ENCODE measurements at regions not wholly inside any gene's neighbourhood (a gene's known extent, or its start where the extent isn't known, plus 50 kb on each side); places are given as distances from the start of the nearest gene placed in this dataset.

DNA sequence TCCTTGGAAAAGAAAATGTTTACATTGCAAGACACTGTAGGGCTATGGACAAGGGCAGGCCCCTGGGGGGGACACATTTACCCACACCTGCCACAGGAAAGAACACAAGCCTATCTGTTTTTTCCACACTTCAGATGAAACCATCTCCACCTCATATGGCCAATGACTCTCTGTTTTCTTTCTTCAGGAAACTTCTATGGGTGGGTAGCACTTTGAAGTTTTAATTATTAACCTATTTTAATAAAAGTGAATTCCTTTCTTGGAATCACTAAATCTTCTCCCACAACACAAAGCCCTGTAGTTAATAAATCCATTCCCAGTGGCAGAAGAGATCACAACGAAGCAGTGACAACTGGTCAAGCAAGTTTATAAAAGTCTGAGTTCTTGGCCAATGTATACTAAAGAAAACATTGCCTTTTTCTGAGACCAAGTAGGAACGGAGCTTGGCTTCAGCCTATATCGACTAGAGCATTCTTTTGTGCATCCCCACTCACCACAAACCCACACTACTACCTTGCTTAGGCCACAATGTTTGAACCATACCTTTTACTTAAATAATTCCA lies 125.1 kb upstream of the CARMIL1 start:
- no peaks in the 10 kb centered on the region for H4K20me1 ChIP-seq (ENCODE audit: control insufficient read depth, insufficient read depth)
- ATAC-seq = no peak
- CTCF ChIA-PET = no interaction called here
- no peak for DNase-seq (ENCODE audit: low read depth, low spot score)
- no peaks in the 10 kb centered on the region for H3K36me3 ChIP-seq (ENCODE audit: control insufficient read depth in 2 of 2, insufficient read depth in 2 of 2, low read length in 1 of 2)
- H3K27ac ChIP-seq (ENCODE audit: control insufficient read depth, insufficient read depth) = no peak overlapping the region
- POLR2A ChIA-PET = no interaction called here
- RAD21 ChIA-PET (ENCODE audit: unreplicated experiment) = no interaction called here
- SMC1A ChIA-PET (ENCODE audit: uncharacterized antibody, unreplicated experiment) = interaction anchor here (1.2 kb wide), 1 partner anchor 45 kb away, joined by 3 read pairs; no protein-coding TSS in a partner anchor
- intact Hi-C loops (cut with micrococcal nuclease; ENCODE audit: unreplicated experiment) (no loop called here), in situ Hi-C loops (cut with MboI) (no loop called here)
- H3K9ac ChIP-seq (ENCODE audit: control insufficient read depth, insufficient read depth, low read length) = no peak overlapping the region
- H3K9me3 ChIP-seq (replicated peaks; ENCODE audit: control insufficient read depth, insufficient read depth, low read length) = no peaks in the 10 kb centered on the region; the same call in 1 of the 3 replicates
- no peaks in the 10 kb centered on the region for H3K79me2 ChIP-seq (ENCODE audit: control insufficient read depth, insufficient read depth, low read length)
- 60% methylated on average over 3 of the region's 3 CpGs for WGBS (ENCODE audit: insufficient coverage, insufficient replicate concordance, low lambda C conversion rate, missing lambda C conversion rate)
- no peak overlapping the region for H2AFZ ChIP-seq (ENCODE audit: control insufficient read depth, low read depth, low read length)
- H3K27me3 ChIP-seq (replicated peaks in 1 of 2; ENCODE audit: control insufficient read depth in 2 of 2, insufficient read depth in 2 of 2, low read length in 1 of 2) = no peaks in the 10 kb centered on the region
- no peak for TF ChIP-seq SMAD5 (IDR thresholded peaks at IDR 0.05; ENCODE audit: low read depth)
- TF ChIP-seq POLR2A (IDR thresholded peaks at IDR 0.05; ENCODE audit: low read depth, low read length) = no peak
- TF ChIP-seq, protein P1, sequence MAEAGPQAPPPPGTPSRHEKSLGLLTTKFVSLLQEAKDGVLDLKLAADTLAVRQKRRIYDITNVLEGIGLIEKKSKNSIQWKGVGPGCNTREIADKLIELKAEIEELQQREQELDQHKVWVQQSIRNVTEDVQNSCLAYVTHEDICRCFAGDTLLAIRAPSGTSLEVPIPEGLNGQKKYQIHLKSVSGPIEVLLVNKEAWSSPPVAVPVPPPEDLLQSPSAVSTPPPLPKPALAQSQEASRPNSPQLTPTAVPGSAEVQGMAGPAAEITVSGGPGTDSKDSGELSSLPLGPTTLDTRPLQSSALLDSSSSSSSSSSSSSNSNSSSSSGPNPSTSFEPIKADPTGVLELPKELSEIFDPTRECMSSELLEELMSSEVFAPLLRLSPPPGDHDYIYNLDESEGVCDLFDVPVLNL (IDR thresholded peaks at IDR 0.05; ENCODE audit: low read depth, low read length) = no peak
- no peak for TF ChIP-seq SMC3 (IDR thresholded peaks at IDR 0.05; ENCODE audit: borderline replicate concordance, low read length)
- no peak for TF ChIP-seq FOS (IDR thresholded peaks at IDR 0.05; ENCODE audit: borderline replicate concordance, extremely low read depth, insufficient read length)
- no peak for FAIRE-seq
- H3K4me2 ChIP-seq (ENCODE audit: control insufficient read depth, insufficient read depth) = no peak overlapping the region
- H3K4me3 ChIP-seq = no peak overlapping the region
- BruUV-seq (replicated peaks) = no TSS peak
- H3K4me1 ChIP-seq (ENCODE audit: control insufficient read depth, insufficient read depth, low read length) = peaks cover 3% of the 10 kb centered on the region; the same call in 1 of the 2 replicates

DNA sequence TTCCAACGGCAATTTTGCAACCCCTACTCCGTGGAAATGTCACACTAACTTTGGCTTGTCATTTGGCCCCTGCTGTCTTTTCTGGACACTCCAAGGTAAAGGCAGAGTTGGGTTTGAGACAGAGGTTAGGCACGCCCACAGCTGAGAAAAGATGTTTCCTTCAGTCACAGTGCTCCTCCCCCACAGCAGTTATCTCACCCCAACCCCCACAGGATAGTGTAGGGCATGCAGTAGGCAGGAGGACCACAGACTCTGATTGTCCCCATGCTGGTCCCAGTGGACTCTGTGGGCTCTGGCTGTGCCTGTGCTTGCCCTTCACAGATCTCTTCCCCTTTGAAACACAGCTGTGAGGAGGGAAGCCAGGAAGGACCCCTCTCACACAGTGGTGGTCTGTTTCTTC lies 124.0 kb upstream of the CARMIL1 start:
- H3K4me1 ChIP-seq (ENCODE audit: control insufficient read depth, insufficient read depth, low read length) = peaks cover 3% of the 10 kb centered on the region; the same call in 1 of the 2 replicates
- no TSS peak for BruUV-seq (replicated peaks)
- H3K79me2 ChIP-seq (ENCODE audit: control insufficient read depth, insufficient read depth, low read length) = no peaks in the 10 kb centered on the region
- POLR2A ChIA-PET = no interaction called here
- no peaks in the 10 kb centered on the region; the same call in 1 of the 3 replicates for H3K9me3 ChIP-seq (replicated peaks; ENCODE audit: control insufficient read depth, insufficient read depth, low read length)
- no peak overlapping the region for H3K4me2 ChIP-seq (ENCODE audit: control insufficient read depth, insufficient read depth)
- H4K20me1 ChIP-seq (ENCODE audit: control insufficient read depth, insufficient read depth) = no peaks in the 10 kb centered on the region
- ATAC-seq = no peak; the same call in 2 of the 3 replicates
- no peaks in the 10 kb centered on the region for H3K27me3 ChIP-seq (replicated peaks in 1 of 2; ENCODE audit: control insufficient read depth in 2 of 2, insufficient read depth in 2 of 2, low read length in 1 of 2)
- H3K4me3 ChIP-seq = no peak overlapping the region
- no peaks in the 10 kb centered on the region for H3K36me3 ChIP-seq (ENCODE audit: control insufficient read depth in 2 of 2, insufficient read depth in 2 of 2, low read length in 1 of 2)
- H3K27ac ChIP-seq (ENCODE audit: control insufficient read depth, insufficient read depth) = no peak overlapping the region
- CTCF ChIA-PET = interaction anchor here (1.2 kb wide), 1 partner anchor 69 kb away, joined by 3 read pairs; no protein-coding TSS in a partner anchor
- intact Hi-C loops (cut with micrococcal nuclease; ENCODE audit: unreplicated experiment) = no loop called here
- TF ChIP-seq RFX5 (IDR thresholded peaks at IDR 0.05; ENCODE audit: low read depth, low read length) (no peak), TARDBP (IDR thresholded peaks at IDR 0.05; ENCODE audit: borderline replicate concordance) (no peak), PAX8 (IDR thresholded peaks at IDR 0.05) (no peak)
- TF ChIP-seq, protein P2, sequence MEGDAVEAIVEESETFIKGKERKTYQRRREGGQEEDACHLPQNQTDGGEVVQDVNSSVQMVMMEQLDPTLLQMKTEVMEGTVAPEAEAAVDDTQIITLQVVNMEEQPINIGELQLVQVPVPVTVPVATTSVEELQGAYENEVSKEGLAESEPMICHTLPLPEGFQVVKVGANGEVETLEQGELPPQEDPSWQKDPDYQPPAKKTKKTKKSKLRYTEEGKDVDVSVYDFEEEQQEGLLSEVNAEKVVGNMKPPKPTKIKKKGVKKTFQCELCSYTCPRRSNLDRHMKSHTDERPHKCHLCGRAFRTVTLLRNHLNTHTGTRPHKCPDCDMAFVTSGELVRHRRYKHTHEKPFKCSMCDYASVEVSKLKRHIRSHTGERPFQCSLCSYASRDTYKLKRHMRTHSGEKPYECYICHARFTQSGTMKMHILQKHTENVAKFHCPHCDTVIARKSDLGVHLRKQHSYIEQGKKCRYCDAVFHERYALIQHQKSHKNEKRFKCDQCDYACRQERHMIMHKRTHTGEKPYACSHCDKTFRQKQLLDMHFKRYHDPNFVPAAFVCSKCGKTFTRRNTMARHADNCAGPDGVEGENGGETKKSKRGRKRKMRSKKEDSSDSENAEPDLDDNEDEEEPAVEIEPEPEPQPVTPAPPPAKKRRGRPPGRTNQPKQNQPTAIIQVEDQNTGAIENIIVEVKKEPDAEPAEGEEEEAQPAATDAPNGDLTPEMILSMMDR (IDR thresholded peaks at IDR 0.05 in 2 of 3, conservative IDR thresholded peaks at IDR 0.05 in 1 of 3; ENCODE audit: control insufficient read depth in 2 of 3, extremely low read depth in 1 of 3, insufficient read depth in 1 of 3, low read depth in 3 of 3, low read length in 3 of 3) = no peak
- H2AFZ ChIP-seq (ENCODE audit: control insufficient read depth, low read depth, low read length) = no peak overlapping the region; the same call in 1 of the 2 replicates
- DNase-seq (ENCODE audit: low read depth, low spot score) = no peak
- H3K9ac ChIP-seq (ENCODE audit: control insufficient read depth, insufficient read depth, low read length) = no peak overlapping the region
- 7% methylated on average over 3 of the region's 3 CpGs for whole genome bisulfite sequencing (ENCODE audit: insufficient coverage, insufficient replicate concordance, low lambda C conversion rate, missing lambda C conversion rate)
- RAD21 ChIA-PET (ENCODE audit: unreplicated experiment) = interaction anchor here (2.0 kb wide), 1 partner anchor 8 kb away, joined by 4 read pairs; no protein-coding TSS in a partner anchor
- in situ Hi-C loops (cut with MboI) = no loop called here
- SMC1A ChIA-PET (ENCODE audit: uncharacterized antibody, unreplicated experiment) = no interaction called here
- no peak for FAIRE-seq

Measured in GM12878 (cell line).